ENCODE measurements at regions not wholly inside any gene's neighbourhood (a gene's known extent, or its start where the extent isn't known, plus 50 kb on each side); places are given as distances from the start of the nearest gene placed in this dataset.

GRCh38 chr11:133582326-133582725 lies 50.0 kb upstream of the OPCML start:
- WGBS, 2 experiments (ENCODE audit: extremely low coverage in 2 of 2, insufficient read length in 1 of 2) = no CpG with 5 or more reads among the region's 1 CpG
- no peak for ATAC-seq (ENCODE audit: low read depth)
- Histone ChIP-seq H3K36me3 (ENCODE audit: control insufficient read depth, insufficient read depth, low read length) (no peaks in the 10 kb centered on the region), H4K20me1 (ENCODE audit: insufficient read depth, low read length) (no peaks in the 10 kb centered on the region), H3K9me3 (ENCODE audit: control insufficient read depth, insufficient read depth, low read length) (peaks cover 35% of the 10 kb centered on the region), H3K23ac (ENCODE audit: low read depth, low read length) (no peak overlapping the region), H3K4me3 (ENCODE audit: insufficient read depth, low read depth, low read length) (no peak overlapping the region), H4K5ac (ENCODE audit: low read depth, low read length) (no peak overlapping the region), H3K18ac (ENCODE audit: low read depth, low read length) (no peak overlapping the region), H2BK15ac (ENCODE audit: low read depth, low read length) (no peak overlapping the region), H3K4ac (ENCODE audit: low read depth, low read length) (no peak overlapping the region), H3K27me3 (ENCODE audit: control insufficient read depth, insufficient read depth, low read length) (no peaks in the 10 kb centered on the region), H2AK9ac (replicated peaks; ENCODE audit: low read depth, low read length, poor library complexity) (no peak overlapping the region), H3K4me1 (ENCODE audit: control insufficient read depth, insufficient read depth, low read length) (no peaks in the 10 kb centered on the region), H4K8ac (ENCODE audit: low read depth in 2 of 2, low read length in 2 of 2) (no peak overlapping the region), H4K91ac (ENCODE audit: insufficient read depth, low read depth, low read length) (no peak overlapping the region), H2AK5ac (ENCODE audit: low read depth, low read length) (no peak overlapping the region), H2BK120ac (ENCODE audit: low read depth, low read length) (no peak overlapping the region), H3K9ac (ENCODE audit: low read depth, low read length) (no peak overlapping the region), H3K56ac (ENCODE audit: extremely low read depth, insufficient read depth, low read length) (no peak overlapping the region), H3K4me2 (ENCODE audit: low read depth, low read length) (no peak overlapping the region), H2BK20ac (ENCODE audit: low read depth, low read length) (no peak overlapping the region), H3K27ac (ENCODE audit: insufficient read depth, low read length) (no peak overlapping the region), H3K9me1 (ENCODE audit: insufficient read depth, low read length) (no peaks in the 10 kb centered on the region), H2AFZ (replicated peaks; ENCODE audit: low read length, poor library complexity) (no peak overlapping the region), H2BK5ac (ENCODE audit: low read depth, low read length, poor library complexity, severe bottlenecking) (no peak overlapping the region), H3K79me1 (ENCODE audit: low read depth in 1 of 2, low read length in 2 of 2) (no peaks in the 10 kb centered on the region), H3K14ac (replicated peaks; ENCODE audit: low read depth, low read length) (no peak overlapping the region)
- in situ Hi-C loops (cut with MboI; ENCODE audit: low sequenced_read_pairs) (no loop called here), dilution Hi-C loops (cut with HindIII; ENCODE audit: low sequenced_read_pairs, unreplicated experiment) (no loop called here), intact Hi-C loops (cut with micrococcal nuclease) (no loop called here)
- ChIA-PET POLR2A (ENCODE audit: unreplicated experiment) (no interaction called here), CTCF (no interaction called here)
- BruUV-seq (replicated peaks) = no TSS peak
- no peak for TF ChIP-seq RCOR1 (IDR thresholded peaks at IDR 0.05; ENCODE audit: insufficient replicate concordance, low read length)
- no peak for TF ChIP-seq CTCF (conservative IDR thresholded peaks at IDR 0.05; ENCODE audit: low read depth, low read length)
- no peak for TF ChIP-seq ELK1 (IDR thresholded peaks at IDR 0.05; ENCODE audit: borderline replicate concordance, low read depth, low read length)
- TF ChIP-seq NFE2L2 (IDR thresholded peaks at IDR 0.05; ENCODE audit: low read depth, low read length) = no peak
- TF ChIP-seq MAFK (IDR thresholded peaks at IDR 0.05; ENCODE audit: low read depth, low read length) = no peak
- no peak for TF ChIP-seq MXI1 (IDR thresholded peaks at IDR 0.05; ENCODE audit: borderline replicate concordance, low read depth, low read length)
- TF ChIP-seq USF2 (IDR thresholded peaks at IDR 0.05; ENCODE audit: low read depth, low read length) = no peak
- no peak for TF ChIP-seq CHD1 (IDR thresholded peaks at IDR 0.05; ENCODE audit: low read depth, low read length)
- TF ChIP-seq RAD21 (IDR thresholded peaks at IDR 0.05; ENCODE audit: low read length) = no peak
- no peak for DNase-seq
